ENCODE measurements at regions not wholly inside any gene's neighbourhood (a gene's known extent, or its start where the extent isn't known, plus 50 kb on each side); places are given as distances from the start of the nearest gene placed in this dataset.

DNA sequence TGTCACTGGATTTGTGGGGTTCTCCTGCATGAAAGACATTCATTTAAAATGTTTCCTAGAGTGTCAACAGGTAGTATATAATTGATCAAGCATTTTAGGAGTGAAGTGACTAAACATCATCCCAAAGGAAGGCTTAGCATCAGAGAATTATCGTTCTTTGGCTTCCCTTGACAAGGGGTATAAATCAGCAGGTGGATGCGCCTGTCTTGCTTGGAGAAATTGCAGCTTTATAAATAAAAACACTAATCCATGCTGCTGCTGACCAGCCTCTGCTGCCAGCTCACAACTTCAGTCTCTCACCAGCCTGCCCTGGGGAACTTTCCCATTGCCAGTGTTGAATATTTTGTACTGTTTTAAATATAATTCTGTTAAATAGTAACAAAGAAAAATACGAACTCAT, 1184.7 kb upstream of the TENM4 start:
- Histone ChIP-seq H3K36me3 (ENCODE audit: insufficient read depth, insufficient read length, low read length) (no peaks in the 10 kb centered on the region), H3K9ac (ENCODE audit: insufficient read length, low read depth) (no peak overlapping the region), H3K4me1 (ENCODE audit: insufficient read depth, insufficient read length) (no peaks in the 10 kb centered on the region), H3K27me3 (ENCODE audit: insufficient read depth, insufficient read length) (no peaks in the 10 kb centered on the region), H3K9me3 (ENCODE audit: insufficient read depth, low read length) (no peaks in the 10 kb centered on the region), H3K4me3 (ENCODE audit: insufficient read length, low read depth) (no peak overlapping the region)
- TF ChIP-seq SUZ12 (IDR thresholded peaks at IDR 0.05; ENCODE audit: extremely low read depth, insufficient read depth, insufficient read length) (no peak), ZNF274 (IDR thresholded peaks at IDR 0.05; ENCODE audit: low read depth, low read length) (no peak), YY1 (IDR thresholded peaks at IDR 0.05; ENCODE audit: insufficient read depth, insufficient read length) (no peak)
- DNase-seq (ENCODE audit: low read depth, low spot score), result no peak

GRCh38 chr11:80621871-80622270, 1181.0 kb upstream of the TENM4 start:
- no peak overlapping the region for H3K4me3 ChIP-seq (ENCODE audit: insufficient read length, low read depth)
- no peaks in the 10 kb centered on the region for H3K36me3 ChIP-seq (ENCODE audit: insufficient read depth, insufficient read length, low read length)
- H3K9me3 ChIP-seq (ENCODE audit: insufficient read depth, low read length), result no peaks in the 10 kb centered on the region
- DNase-seq (ENCODE audit: low read depth, low spot score), result no peak
- H3K9ac ChIP-seq (ENCODE audit: insufficient read length, low read depth), result no peak overlapping the region
- H3K27me3 ChIP-seq (ENCODE audit: insufficient read depth, insufficient read length), result no peaks in the 10 kb centered on the region
- TF ChIP-seq SUZ12 (IDR thresholded peaks at IDR 0.05; ENCODE audit: extremely low read depth, insufficient read depth, insufficient read length) (no peak), ZNF274 (IDR thresholded peaks at IDR 0.05; ENCODE audit: low read depth, low read length) (no peak), YY1 (IDR thresholded peaks at IDR 0.05; ENCODE audit: insufficient read depth, insufficient read length) (no peak)
- no peaks in the 10 kb centered on the region for H3K4me1 ChIP-seq (ENCODE audit: insufficient read depth, insufficient read length)

DNA sequence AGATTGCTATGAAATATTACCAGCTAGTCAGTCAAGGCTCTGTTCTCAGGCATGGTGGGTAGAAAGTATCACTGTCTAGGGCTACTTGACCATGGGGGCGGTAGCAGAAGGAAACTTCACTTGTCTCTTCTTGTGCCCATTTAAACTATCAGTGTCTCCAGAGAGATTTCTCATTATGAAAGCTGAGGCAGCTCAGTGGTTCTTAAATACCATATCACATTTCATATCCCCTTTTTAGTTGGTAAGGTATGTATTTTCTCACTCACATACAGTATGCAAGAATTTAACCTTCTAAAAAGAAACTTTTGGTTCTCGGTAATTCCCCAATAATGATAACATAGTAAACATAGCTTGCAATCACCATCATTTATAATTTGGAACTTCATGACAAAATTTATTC, 1180.0 kb upstream of the TENM4 start:
- Histone ChIP-seq H3K9ac (ENCODE audit: insufficient read length, low read depth) (no peak overlapping the region), H3K36me3 (ENCODE audit: insufficient read depth, insufficient read length, low read length) (no peaks in the 10 kb centered on the region), H3K27me3 (ENCODE audit: insufficient read depth, insufficient read length) (no peaks in the 10 kb centered on the region), H3K4me3 (ENCODE audit: insufficient read length, low read depth) (no peak overlapping the region), H3K9me3 (ENCODE audit: insufficient read depth, low read length) (no peaks in the 10 kb centered on the region), H3K4me1 (ENCODE audit: insufficient read depth, insufficient read length) (no peaks in the 10 kb centered on the region)
- DNase-seq (ENCODE audit: low read depth, low spot score), result no peak
- no peak for TF ChIP-seq YY1 (IDR thresholded peaks at IDR 0.05; ENCODE audit: insufficient read depth, insufficient read length)
- no peak for TF ChIP-seq SUZ12 (IDR thresholded peaks at IDR 0.05; ENCODE audit: extremely low read depth, insufficient read depth, insufficient read length)
- no peak for TF ChIP-seq ZNF274 (IDR thresholded peaks at IDR 0.05; ENCODE audit: low read depth, low read length)

DNA sequence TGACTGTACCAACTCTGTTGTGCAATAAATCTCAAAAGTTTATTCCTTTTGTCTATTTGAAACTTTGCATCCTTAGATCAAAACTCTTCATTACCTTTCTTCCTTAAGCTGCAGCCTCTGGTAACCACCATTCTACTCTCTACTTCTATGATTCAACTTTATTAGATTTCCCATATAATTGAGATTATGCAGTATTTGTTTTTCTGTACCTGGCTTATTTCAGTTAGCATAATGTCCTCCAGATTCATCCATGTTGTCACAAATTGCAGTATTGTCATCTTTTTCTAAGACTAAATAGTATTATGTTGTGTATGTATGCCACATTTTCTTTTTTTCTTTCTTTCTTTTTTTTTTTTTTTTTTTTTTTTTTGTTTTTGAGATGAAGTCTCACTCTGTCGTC, 1176.3 kb upstream of the TENM4 start:
- H3K36me3 ChIP-seq (ENCODE audit: insufficient read depth, insufficient read length, low read length), result no peaks in the 10 kb centered on the region
- no peaks in the 10 kb centered on the region for H3K27me3 ChIP-seq (ENCODE audit: insufficient read depth, insufficient read length)
- H3K9me3 ChIP-seq (ENCODE audit: insufficient read depth, low read length), result no peaks in the 10 kb centered on the region; the same call in 1 of the 2 replicates
- DNase-seq (ENCODE audit: low read depth, low spot score), result no peak
- TF ChIP-seq YY1 (IDR thresholded peaks at IDR 0.05; ENCODE audit: insufficient read depth, insufficient read length), result no peak
- no peak for TF ChIP-seq SUZ12 (IDR thresholded peaks at IDR 0.05; ENCODE audit: extremely low read depth, insufficient read depth, insufficient read length)
- no peak for TF ChIP-seq ZNF274 (IDR thresholded peaks at IDR 0.05; ENCODE audit: low read depth, low read length)
- H3K9ac ChIP-seq (ENCODE audit: insufficient read length, low read depth), result no peak overlapping the region
- no peak overlapping the region for H3K4me3 ChIP-seq (ENCODE audit: insufficient read length, low read depth)
- H3K4me1 ChIP-seq (ENCODE audit: insufficient read depth, insufficient read length), result no peaks in the 10 kb centered on the region

GRCh38 chr11:80616070-80616800, 1175.4 kb upstream of the TENM4 start:
- no peak for TF ChIP-seq ZNF274 (IDR thresholded peaks at IDR 0.05; ENCODE audit: low read depth, low read length)
- H3K9me3 ChIP-seq (ENCODE audit: insufficient read depth, low read length), result no peaks in the 10 kb centered on the region; the same call in 1 of the 2 replicates
- H3K9ac ChIP-seq (ENCODE audit: insufficient read length, low read depth), result no peak overlapping the region
- no peaks in the 10 kb centered on the region for H3K27me3 ChIP-seq (ENCODE audit: insufficient read depth, insufficient read length)
- H3K4me3 ChIP-seq (ENCODE audit: insufficient read length, low read depth), result no peak overlapping the region
- H3K36me3 ChIP-seq (ENCODE audit: insufficient read depth, insufficient read length, low read length), result no peaks in the 10 kb centered on the region
- H3K4me1 ChIP-seq (ENCODE audit: insufficient read depth, insufficient read length), result no peaks in the 10 kb centered on the region
- DNase-seq (ENCODE audit: low read depth, low spot score), result no peak

GRCh38 chr11:80613655-80614054, 1172.8 kb upstream of the TENM4 start:
- Histone ChIP-seq H3K27me3 (ENCODE audit: insufficient read depth, insufficient read length) (no peaks in the 10 kb centered on the region), H3K4me1 (ENCODE audit: insufficient read depth, insufficient read length) (no peaks in the 10 kb centered on the region), H3K36me3 (ENCODE audit: insufficient read depth, insufficient read length, low read length) (no peaks in the 10 kb centered on the region), H3K4me3 (ENCODE audit: insufficient read length, low read depth) (no peak overlapping the region), H3K9me3 (ENCODE audit: insufficient read depth, low read length) (no peaks in the 10 kb centered on the region; the same call in 1 of the 2 replicates), H3K9ac (ENCODE audit: insufficient read length, low read depth) (no peak overlapping the region)
- no peak for TF ChIP-seq ZNF274 (IDR thresholded peaks at IDR 0.05; ENCODE audit: low read depth, low read length)
- no peak for TF ChIP-seq SUZ12 (IDR thresholded peaks at IDR 0.05; ENCODE audit: extremely low read depth, insufficient read depth, insufficient read length)
- TF ChIP-seq YY1 (IDR thresholded peaks at IDR 0.05; ENCODE audit: insufficient read depth, insufficient read length), result no peak
- no peak for DNase-seq (ENCODE audit: low read depth, low spot score)

GRCh38 chr11:80610516-80610915, 1169.7 kb upstream of the TENM4 start:
- Histone ChIP-seq H3K27me3 (ENCODE audit: insufficient read depth, insufficient read length) (no peaks in the 10 kb centered on the region), H3K9me3 (ENCODE audit: insufficient read depth, low read length) (no peaks in the 10 kb centered on the region; the same call in 1 of the 2 replicates), H3K36me3 (ENCODE audit: insufficient read depth, insufficient read length, low read length) (no peaks in the 10 kb centered on the region), H3K4me3 (ENCODE audit: insufficient read length, low read depth) (no peak overlapping the region), H3K9ac (ENCODE audit: insufficient read length, low read depth) (no peak overlapping the region), H3K4me1 (ENCODE audit: insufficient read depth, insufficient read length) (no peaks in the 10 kb centered on the region)
- TF ChIP-seq YY1 (IDR thresholded peaks at IDR 0.05; ENCODE audit: insufficient read depth, insufficient read length) (no peak), ZNF274 (IDR thresholded peaks at IDR 0.05; ENCODE audit: low read depth, low read length) (no peak), SUZ12 (IDR thresholded peaks at IDR 0.05; ENCODE audit: extremely low read depth, insufficient read depth, insufficient read length) (no peak)
- no peak for DNase-seq (ENCODE audit: low read depth, low spot score)
